ENCODE measurements at regions not wholly inside any gene's neighbourhood (a gene's known extent, or its start where the extent isn't known, plus 50 kb on each side); places are given as distances from the start of the nearest gene placed in this dataset.

DNA sequence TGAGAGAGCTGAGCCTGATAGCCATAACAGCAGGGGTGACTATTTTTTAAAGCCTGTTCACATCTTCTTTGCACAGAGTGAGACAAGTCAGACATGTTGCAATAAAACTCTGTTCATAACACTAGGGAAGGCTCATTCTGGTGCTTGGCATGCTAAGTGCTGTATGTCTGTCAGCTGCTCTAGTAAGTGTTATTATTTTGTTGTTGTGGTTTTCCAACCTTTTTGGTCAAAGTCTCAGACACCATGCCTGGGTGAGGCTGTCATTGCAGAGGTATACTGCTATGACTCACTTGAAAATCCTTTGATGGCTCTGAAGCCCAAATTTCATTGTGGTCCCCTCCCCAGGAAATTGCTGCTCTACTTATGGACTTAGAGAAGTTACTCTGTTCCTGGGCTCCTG, 129.7 kb downstream of the ADRA2A start:
- no peaks in the 10 kb centered on the region for H3K9me3 Mint-ChIP-seq
- TF ChIP-seq, protein P1, sequence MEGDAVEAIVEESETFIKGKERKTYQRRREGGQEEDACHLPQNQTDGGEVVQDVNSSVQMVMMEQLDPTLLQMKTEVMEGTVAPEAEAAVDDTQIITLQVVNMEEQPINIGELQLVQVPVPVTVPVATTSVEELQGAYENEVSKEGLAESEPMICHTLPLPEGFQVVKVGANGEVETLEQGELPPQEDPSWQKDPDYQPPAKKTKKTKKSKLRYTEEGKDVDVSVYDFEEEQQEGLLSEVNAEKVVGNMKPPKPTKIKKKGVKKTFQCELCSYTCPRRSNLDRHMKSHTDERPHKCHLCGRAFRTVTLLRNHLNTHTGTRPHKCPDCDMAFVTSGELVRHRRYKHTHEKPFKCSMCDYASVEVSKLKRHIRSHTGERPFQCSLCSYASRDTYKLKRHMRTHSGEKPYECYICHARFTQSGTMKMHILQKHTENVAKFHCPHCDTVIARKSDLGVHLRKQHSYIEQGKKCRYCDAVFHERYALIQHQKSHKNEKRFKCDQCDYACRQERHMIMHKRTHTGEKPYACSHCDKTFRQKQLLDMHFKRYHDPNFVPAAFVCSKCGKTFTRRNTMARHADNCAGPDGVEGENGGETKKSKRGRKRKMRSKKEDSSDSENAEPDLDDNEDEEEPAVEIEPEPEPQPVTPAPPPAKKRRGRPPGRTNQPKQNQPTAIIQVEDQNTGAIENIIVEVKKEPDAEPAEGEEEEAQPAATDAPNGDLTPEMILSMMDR (IDR thresholded peaks at IDR 0.05) = no peak
- peaks cover 12% of the 10 kb centered on the region for H3K4me1 Mint-ChIP-seq
- peaks cover 11% of the 10 kb centered on the region for H3K27me3 Mint-ChIP-seq (ENCODE audit: low read depth, poor library complexity)
- no peak overlapping the region for H3K27ac Mint-ChIP-seq
- no peak for DNase-seq
- H3K4me3 Mint-ChIP-seq = no peak overlapping the region
- no peaks in the 10 kb centered on the region for H3K36me3 Mint-ChIP-seq (ENCODE audit: low read depth)

DNA sequence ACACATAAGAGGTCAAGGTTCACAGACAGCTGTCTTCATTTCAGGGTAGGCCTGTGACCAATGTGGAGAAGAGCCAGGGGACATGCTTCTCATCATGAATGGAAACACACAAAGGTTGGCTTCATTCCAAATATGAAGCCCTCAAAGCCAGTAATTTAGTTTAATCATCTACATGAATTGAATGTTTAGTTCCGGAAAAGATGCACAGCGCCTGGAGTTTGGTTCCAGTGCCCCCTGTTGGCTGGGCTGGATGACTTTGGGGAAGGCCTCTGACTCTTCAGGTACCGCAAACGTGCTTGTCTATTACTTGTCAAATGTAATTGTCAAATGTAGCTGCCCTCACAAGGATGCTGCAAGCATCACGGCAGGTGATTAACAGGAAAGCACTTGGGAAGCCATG, 130.7 kb downstream of the ADRA2A start:
- H3K9me3 Mint-ChIP-seq = no peaks in the 10 kb centered on the region

DNA sequence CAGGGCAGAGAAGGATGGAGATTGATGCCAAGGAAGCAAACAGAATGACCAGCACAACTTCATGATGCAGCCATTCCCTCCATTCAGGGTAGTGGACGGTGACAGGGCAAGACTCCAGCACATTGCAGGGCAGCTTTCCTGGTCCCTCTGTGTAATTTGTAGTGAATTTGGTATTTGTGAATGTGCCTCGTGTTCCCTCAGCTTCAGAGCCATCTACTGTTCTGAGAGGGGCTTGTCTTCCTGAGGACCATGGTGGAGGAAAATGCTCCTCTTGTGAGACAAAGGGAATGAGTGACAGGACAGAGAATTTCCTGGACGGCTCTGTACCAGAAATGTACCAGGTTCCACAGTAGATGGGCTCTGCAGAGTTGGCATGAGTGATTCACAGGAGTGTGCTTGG, 132.1 kb downstream of the ADRA2A start:
- Mint-ChIP-seq H3K27me3 (ENCODE audit: low read depth, poor library complexity) (peaks cover 11% of the 10 kb centered on the region), H3K36me3 (ENCODE audit: low read depth) (no peaks in the 10 kb centered on the region), H3K4me1 (peaks cover 12% of the 10 kb centered on the region), H3K9me3 (no peaks in the 10 kb centered on the region), H3K27ac (no peak overlapping the region), H3K4me3 (no peak overlapping the region)
- TF ChIP-seq, protein P1 (IDR thresholded peaks at IDR 0.05) = no peak
- DNase-seq = no peak

More for the DNA sequence above, 130.7 kb downstream of the ADRA2A start:
- Mint-ChIP-seq H3K27ac (no peak overlapping the region), H3K36me3 (ENCODE audit: low read depth) (no peaks in the 10 kb centered on the region), H3K4me3 (no peak overlapping the region), H3K4me1 (peaks cover 12% of the 10 kb centered on the region), H3K27me3 (ENCODE audit: low read depth, poor library complexity) (peaks cover 11% of the 10 kb centered on the region)
- no peak for DNase-seq
- TF ChIP-seq, protein P1 (IDR thresholded peaks at IDR 0.05) = no peak

DNA sequence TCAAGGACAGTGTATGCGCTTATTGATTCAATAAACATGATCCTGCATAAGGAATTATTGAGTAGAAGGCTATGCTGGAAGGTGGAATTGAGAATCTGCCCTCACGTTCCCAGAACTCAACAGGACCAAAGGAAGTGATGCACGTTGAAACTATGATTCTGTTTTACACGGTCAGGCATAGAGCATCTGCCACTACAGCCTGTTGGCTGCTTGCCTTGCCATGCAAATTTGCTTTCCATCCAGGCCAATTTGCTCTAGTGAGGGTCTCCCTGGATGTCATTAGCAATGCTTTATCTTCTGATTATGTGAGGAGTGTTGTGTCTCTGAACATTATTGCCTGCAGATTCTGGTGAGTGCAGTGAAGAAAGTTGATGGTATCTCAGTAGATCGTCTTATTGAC, 132.9 kb downstream of the ADRA2A start:
- H3K4me3 Mint-ChIP-seq = no peak overlapping the region
- TF ChIP-seq, protein P1 (IDR thresholded peaks at IDR 0.05) = no peak
- H3K36me3 Mint-ChIP-seq (ENCODE audit: low read depth) = no peaks in the 10 kb centered on the region
- peaks cover 9% of the 10 kb centered on the region for H3K4me1 Mint-ChIP-seq
- DNase-seq = no peak
- H3K9me3 Mint-ChIP-seq = no peaks in the 10 kb centered on the region
- H3K27me3 Mint-ChIP-seq (ENCODE audit: low read depth, poor library complexity) = peaks cover 11% of the 10 kb centered on the region
- no peak overlapping the region for H3K27ac Mint-ChIP-seq

DNA sequence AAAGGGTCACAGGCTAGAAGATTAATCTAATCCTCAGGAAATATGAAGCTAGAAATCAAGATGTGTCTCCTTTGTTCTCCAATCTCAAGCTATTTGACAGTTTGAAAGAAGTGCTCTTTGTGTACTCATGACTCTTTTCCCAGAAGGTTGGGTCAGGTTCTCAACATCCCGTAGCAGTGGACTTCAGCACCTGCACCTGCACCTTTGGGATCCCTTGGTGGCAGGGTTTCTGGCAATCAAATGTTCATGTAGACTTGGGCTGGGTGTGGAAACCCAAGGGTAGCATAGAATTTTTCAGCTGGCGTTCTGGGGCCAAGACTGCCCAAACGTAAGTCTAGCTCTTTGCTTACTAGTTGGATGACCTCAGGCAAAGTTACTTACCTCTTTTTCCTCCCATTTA, 134.4 kb downstream of the ADRA2A start:
- Mint-ChIP-seq H3K9me3 (no peaks in the 10 kb centered on the region), H3K4me3 (no peak overlapping the region), H3K36me3 (ENCODE audit: low read depth) (no peaks in the 10 kb centered on the region), H3K27me3 (ENCODE audit: low read depth, poor library complexity) (peaks cover 9% of the 10 kb centered on the region), H3K4me1 (no peaks in the 10 kb centered on the region), H3K27ac (no peak overlapping the region)
- TF ChIP-seq, protein P1 (IDR thresholded peaks at IDR 0.05) = no peak
- no peak for DNase-seq

DNA sequence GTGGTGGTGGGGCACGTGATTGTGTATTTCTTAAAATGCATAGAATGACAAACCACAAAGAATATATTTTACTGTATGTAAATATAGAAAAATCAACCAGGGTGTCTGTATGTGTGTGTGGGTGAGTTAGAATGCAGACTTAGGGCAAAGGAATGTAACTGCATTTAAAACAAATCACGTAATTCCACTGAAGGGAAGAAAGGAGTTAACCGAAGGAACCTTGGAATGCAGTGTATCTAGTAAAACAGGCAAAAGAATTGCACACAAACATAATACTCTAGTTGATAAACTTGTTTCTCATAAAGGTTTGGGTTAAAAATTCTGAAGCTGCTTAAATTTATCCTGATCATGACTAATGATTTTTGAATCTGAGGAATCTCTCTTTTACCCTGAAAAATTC, 134.9 kb downstream of the ADRA2A start:
- Mint-ChIP-seq H3K27ac (no peak overlapping the region), H3K4me3 (no peak overlapping the region), H3K9me3 (no peaks in the 10 kb centered on the region), H3K27me3 (ENCODE audit: low read depth, poor library complexity) (peaks cover 9% of the 10 kb centered on the region), H3K36me3 (ENCODE audit: low read depth) (no peaks in the 10 kb centered on the region), H3K4me1 (no peaks in the 10 kb centered on the region)
- TF ChIP-seq, protein P1 (IDR thresholded peaks at IDR 0.05) = no peak
- DNase-seq = no peak
